Endothelial cell of umbilical vein (primary cell): ENCODE measurements at regions not wholly inside any gene's neighbourhood (a gene's known extent, or its start where the extent isn't known, plus 50 kb on each side); places are given as distances from the start of the nearest gene placed in this dataset.

Source experiments
- EZH2 ChIP-seq: IDR thresholded peaks from 2 replicates; pipeline ENCODE4 v1.6.1; 2012; ENCODE audit warnings: borderline replicate concordance, low read depth, mild to moderate bottlenecking, moderate library complexity, low read length, inconsistent platforms; ENCODE audit not compliant: severe bottlenecking
- POLR2A ChIP-seq: IDR thresholded peaks from 2 replicates; pipeline ENCODE4 v1.6.1; 2012; ENCODE audit warnings: low read depth, mild to moderate bottlenecking, control low read depth, low read length
- TF ChIP-seq, protein P1 (sequence below): IDR thresholded peaks from 2 replicates; pipeline ENCODE4 v1.6.1; 2011; ENCODE audit not compliant: insufficient read depth, insufficient read length

DNA sequence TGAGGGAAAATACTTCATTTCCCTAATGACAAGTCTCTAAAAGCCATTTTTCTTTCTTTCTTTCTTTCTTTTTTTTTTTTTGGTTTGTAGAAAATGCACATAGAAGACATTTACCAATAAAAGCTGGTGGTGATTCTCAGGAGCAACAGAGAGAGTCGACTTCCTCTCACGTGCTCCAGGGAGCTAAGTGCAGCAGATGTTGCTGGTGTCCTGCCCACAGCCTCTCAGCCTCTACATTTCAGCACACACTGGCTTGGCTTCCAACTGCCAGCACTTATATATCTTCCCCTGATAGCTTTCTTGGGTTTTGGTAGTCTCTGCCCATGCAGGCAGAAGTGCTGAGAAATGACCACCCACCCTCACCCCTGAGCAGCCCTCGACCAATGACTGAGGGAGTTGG is 58.4 kb upstream of the MARCHF10 start:
- TF ChIP-seq, protein P1, sequence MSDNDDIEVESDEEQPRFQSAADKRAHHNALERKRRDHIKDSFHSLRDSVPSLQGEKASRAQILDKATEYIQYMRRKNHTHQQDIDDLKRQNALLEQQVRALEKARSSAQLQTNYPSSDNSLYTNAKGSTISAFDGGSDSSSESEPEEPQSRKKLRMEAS = no peak
- TF ChIP-seq POLR2A = no peak
- no peak for TF ChIP-seq EZH2
